Gastrocnemius medialis (tissue), 4 donors: ENCODE measurements at regions not wholly inside any gene's neighbourhood (a gene's known extent, or its start where the extent isn't known, plus 50 kb on each side); places are given as distances from the start of the nearest gene placed in this dataset.
A peak's percentile ranks its signal among the peaks of the same experiment; 100 is the strongest.

Experiments
- ATAC-seq, 2 donors: fragments of 150-250 bp; one replicate each; pipeline ENCODE4 v1.9.1; 2016
- DNase-seq, 2 donors: peaks; one replicate each; pipeline ENCODE4 v3.0.0-alpha.2; 2019
- H3K27ac ChIP-seq, 4 donors: fragments of 200-600 bp; sonication (generic); 1 replicate in 1 of 4; 2 replicates in 3 of 4; pipeline ENCODE4 v1.5.1; 2016 to 2018; ENCODE audit warnings: mild to moderate bottlenecking in 2 of 4, moderate library complexity in 1 of 4
- H3K27me3 ChIP-seq, 3 donors: fragments of 200-600 bp; sonication (generic) in 2 of 3; 1 replicate in 1 of 3; 2 replicates in 2 of 3; pipeline versions ENCODE4 v1.5.1 to v1.6.0; 2016 to 2019; ENCODE audit warnings: mild to moderate bottlenecking in 1 of 3, moderate library complexity in 1 of 3
- H3K36me3 ChIP-seq, 2 donors: fragments of 200-600 bp; sonication (generic) in 1 of 2; one replicate each; pipeline ENCODE4 v1.5.1; 2017 to 2018
- H3K4me1 ChIP-seq, 2 donors: fragments of 200-600 bp; sonication (generic) in 1 of 2; one replicate each; pipeline ENCODE4 v1.5.1; 2016 to 2017; ENCODE audit warnings: mild to moderate bottlenecking in 2 of 2
- H3K4me3 ChIP-seq, 4 donors: fragments of 200-600 bp; sonication (generic) in 3 of 4; 1 replicate in 1 of 4; 2 replicates in 3 of 4; pipeline ENCODE4 v1.5.1; 2016 to 2019; ENCODE audit warnings: mild to moderate bottlenecking in 2 of 4
- H3K9me3 ChIP-seq, 3 donors: fragments of 200-600 bp; sonication (generic) in 2 of 3; 1 replicate in 1 of 3; 2 replicates in 2 of 3; pipeline ENCODE4 v1.5.1; 2016 to 2019
- POLR2A ChIP-seq, 2 donors: fragments of 450-650 bp; IDR thresholded peaks; one replicate each; pipeline ENCODE4 v1.6.1; 2017; ENCODE audit warnings: antibody characterized with exemption in 2 of 2, mild to moderate bottlenecking in 2 of 2, moderate library complexity in 2 of 2
- in situ Hi-C, 4 donors: fragments of 200-750 bp; cut with MboI; loops; one replicate each; pipeline versions ENCODE4 v1.15.0 to v1.8.0; 2017; ENCODE audit warnings: low sequenced_read_pairs in 4 of 4
- intact Hi-C: fragments of 100-400 bp; cut with DNase I; formaldehyde crosslinking; loops from one replicate; pipeline ENCODE4 v1.15.1; 2023; ENCODE audit warnings: low total_unique reads
- TF ChIP-seq, protein P1 (sequence below), 5 experiments: fragments of 450-650 bp in 3 of 5; fragments of 200-600 bp in 2 of 5; sonication (generic) in 2 of 5; IDR thresholded peaks in 4 of 5; conservative IDR thresholded peaks in 1 of 5; 1 replicate in 4 of 5; 2 replicates in 1 of 5; pipeline ENCODE4 v1.5.1; 2016 to 2019; ENCODE audit warnings: antibody characterized with exemption in 5 of 5, mild to moderate bottlenecking in 3 of 5, moderate library complexity in 3 of 5

DNA sequence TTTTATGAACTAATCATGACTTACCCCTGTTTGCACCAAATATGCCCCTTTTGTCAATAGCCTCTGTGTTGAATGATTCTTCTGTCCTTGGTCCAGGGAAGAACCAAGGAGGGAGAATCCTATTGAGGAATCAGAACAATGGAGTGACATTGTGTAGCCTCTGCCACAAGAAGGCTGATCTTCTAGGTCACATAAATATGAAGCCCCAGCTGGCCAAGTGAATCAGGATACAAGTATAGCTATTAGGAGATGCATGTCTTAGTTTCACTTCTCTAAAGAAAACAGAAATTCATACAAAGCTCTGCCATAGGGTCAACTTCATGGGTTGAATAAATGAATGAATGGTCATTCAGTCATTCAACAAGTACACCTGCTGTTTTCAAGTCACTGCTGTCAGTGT is 118.2 kb upstream of the BLID start:
- peak overlapping the region in 3 of 4 donors; percentile 77 to 86 (median 79) for H3K27ac ChIP-seq
- in situ Hi-C loops, result no loop called here

DNA sequence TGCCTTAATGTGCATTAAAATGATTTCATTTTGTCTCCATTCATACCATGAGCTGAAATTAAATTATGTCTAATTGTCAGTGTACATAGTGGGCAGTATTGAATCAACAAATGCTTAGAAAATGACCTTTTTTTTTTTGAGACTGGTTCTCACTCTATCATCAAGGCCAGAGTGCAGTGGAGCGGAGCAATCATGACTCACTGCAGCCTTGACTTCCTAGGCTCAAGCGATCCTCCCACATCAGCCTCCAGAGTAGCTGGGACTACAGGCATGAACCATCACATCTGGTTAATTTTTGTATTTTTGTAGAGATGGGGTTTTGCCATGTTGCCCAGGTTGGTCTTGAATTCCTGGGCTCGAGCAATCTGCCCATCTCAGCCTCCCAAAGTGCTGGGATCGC is 117.0 kb upstream of the BLID start:
- no peak overlapping the region for H3K4me3 ChIP-seq
- DNase-seq (no peak), ATAC-seq (no peak)
- no peak overlapping the region for H3K27ac ChIP-seq
- H3K4me1 ChIP-seq, result peaks cover 27 to 36% of the 10 kb centered on the region in 2 donors
- TF ChIP-seq, protein P1, sequence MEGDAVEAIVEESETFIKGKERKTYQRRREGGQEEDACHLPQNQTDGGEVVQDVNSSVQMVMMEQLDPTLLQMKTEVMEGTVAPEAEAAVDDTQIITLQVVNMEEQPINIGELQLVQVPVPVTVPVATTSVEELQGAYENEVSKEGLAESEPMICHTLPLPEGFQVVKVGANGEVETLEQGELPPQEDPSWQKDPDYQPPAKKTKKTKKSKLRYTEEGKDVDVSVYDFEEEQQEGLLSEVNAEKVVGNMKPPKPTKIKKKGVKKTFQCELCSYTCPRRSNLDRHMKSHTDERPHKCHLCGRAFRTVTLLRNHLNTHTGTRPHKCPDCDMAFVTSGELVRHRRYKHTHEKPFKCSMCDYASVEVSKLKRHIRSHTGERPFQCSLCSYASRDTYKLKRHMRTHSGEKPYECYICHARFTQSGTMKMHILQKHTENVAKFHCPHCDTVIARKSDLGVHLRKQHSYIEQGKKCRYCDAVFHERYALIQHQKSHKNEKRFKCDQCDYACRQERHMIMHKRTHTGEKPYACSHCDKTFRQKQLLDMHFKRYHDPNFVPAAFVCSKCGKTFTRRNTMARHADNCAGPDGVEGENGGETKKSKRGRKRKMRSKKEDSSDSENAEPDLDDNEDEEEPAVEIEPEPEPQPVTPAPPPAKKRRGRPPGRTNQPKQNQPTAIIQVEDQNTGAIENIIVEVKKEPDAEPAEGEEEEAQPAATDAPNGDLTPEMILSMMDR (IDR thresholded peaks at IDR 0.05 in 4 of 5, conservative IDR thresholded peaks at IDR 0.05 in 1 of 5), result no peak
- TF ChIP-seq POLR2A (IDR thresholded peaks at IDR 0.05), result no peak
- H3K9me3 ChIP-seq, result no peaks in the 10 kb centered on the region
- H3K27me3 ChIP-seq, result no peaks in the 10 kb centered on the region
- intact Hi-C loops (no loop called here), in situ Hi-C loops (no loop called here)
- H3K36me3 ChIP-seq, result no peaks in the 10 kb centered on the region

More for the DNA sequence above, 118.2 kb upstream of the BLID start:
- intact Hi-C loops, result loop anchor here (2.0 kb wide), 1 partner anchor 19 kb away; no protein-coding TSS in a partner anchor
- TF ChIP-seq POLR2A (IDR thresholded peaks at IDR 0.05), result no peak
- TF ChIP-seq, protein P1 (IDR thresholded peaks at IDR 0.05 in 4 of 5, conservative IDR thresholded peaks at IDR 0.05 in 1 of 5), result no peak
- ATAC-seq, result no peak
- H3K4me1 ChIP-seq, result peaks cover 23 to 28% of the 10 kb centered on the region in 2 donors
- H3K27me3 ChIP-seq, result no peaks in the 10 kb centered on the region
- DNase-seq, result no peak
- H3K4me3 ChIP-seq, result no peak overlapping the region
- no peaks in the 10 kb centered on the region for H3K36me3 ChIP-seq
- no peaks in the 10 kb centered on the region for H3K9me3 ChIP-seq

DNA sequence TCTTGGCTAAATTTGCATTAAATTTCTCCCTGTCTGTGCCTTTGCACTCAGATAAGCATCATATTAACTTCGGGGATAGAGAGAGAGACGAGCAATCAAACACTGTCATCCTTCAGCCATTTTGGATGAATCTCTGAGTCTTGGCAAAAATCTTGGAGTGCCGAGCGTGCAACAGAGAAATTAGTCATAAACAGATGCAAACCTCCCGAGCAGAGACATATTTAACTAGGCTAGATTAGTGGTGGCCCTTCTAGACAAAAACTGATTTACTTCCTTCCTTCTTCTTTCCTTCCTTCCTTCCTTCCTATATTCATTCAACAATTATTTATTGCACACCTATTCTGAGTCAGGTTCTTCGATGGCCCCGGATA is 114.4 kb upstream of the BLID start:
- Histone ChIP-seq H3K9me3 (no peaks in the 10 kb centered on the region), H3K27me3 (no peaks in the 10 kb centered on the region), H3K27ac (no peak overlapping the region), H3K4me1 (peaks cover 23 to 30% of the 10 kb centered on the region in 2 donors), H3K4me3 (no peak overlapping the region), H3K36me3 (no peaks in the 10 kb centered on the region)
- ATAC-seq, result no peak
- no peak for TF ChIP-seq POLR2A (IDR thresholded peaks at IDR 0.05)
- TF ChIP-seq, protein P1 (IDR thresholded peaks at IDR 0.05 in 4 of 5, conservative IDR thresholded peaks at IDR 0.05 in 1 of 5), result no peak
- no peak for DNase-seq
- in situ Hi-C loops (no loop called here), intact Hi-C loops (no loop called here)

DNA sequence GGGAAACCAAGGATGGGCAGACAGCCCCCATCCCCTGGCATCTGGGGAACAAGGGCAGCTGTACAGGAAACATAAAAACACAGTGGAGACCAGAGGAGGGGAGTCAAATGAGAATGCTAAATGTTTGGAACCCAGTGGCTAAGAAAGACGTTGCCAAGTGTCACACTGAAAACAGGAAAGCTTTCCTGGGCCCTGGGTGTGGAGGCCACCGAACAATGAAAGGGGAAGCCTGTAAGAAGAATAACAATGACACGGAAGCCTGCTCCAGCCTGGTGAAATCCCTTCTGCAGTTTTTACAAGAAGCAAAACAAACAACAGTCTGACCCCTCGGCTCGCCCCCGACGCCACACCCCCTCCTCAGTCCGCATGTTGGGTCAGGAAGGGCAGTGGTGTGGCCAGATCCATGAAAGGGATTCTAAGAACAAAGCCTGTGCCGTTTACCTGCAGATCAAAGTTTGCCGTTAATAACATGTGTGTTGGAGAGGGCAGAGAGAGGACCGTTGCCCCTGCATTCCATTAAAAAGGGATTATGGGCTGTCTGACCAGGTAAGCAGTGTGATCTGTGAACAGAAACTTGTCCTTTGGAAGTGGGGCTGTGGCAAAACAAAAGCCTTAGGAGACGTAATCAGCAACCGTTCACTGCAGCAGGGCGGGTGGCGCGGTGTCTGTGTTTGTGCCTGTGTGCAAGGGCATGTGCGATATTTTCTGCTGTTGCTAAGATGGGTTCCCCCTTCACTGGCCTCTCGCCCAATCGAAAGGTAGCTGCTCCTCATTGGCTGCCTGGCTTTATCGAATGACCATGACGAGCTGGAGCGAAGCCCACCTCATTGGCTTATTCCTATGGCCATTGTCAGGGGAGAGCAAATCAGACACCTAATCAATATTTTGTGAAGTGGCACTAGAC is 113.7 kb upstream of the BLID start:
- in situ Hi-C loops, result no loop called here
- peak overlapping the region in 2 of 4 donors; percentile 10 to 39 for H3K4me3 ChIP-seq

More for the DNA sequence above, 113.7 kb upstream of the BLID start:
- no peaks in the 10 kb centered on the region for H3K36me3 ChIP-seq
- intact Hi-C loops, result no loop called here
- TF ChIP-seq POLR2A (IDR thresholded peaks at IDR 0.05), result no peak
- TF ChIP-seq, protein P1 (IDR thresholded peaks at IDR 0.05 in 4 of 5, conservative IDR thresholded peaks at IDR 0.05 in 1 of 5), result no peak
- peak overlapping the region in 3 of 4 donors; percentile 23 to 51 (median 48) for H3K27ac ChIP-seq
- peak in 1 of 2 donors; percentile 8 for ATAC-seq
- DNase-seq, result no peak
- peaks cover 17 to 24% of the 10 kb centered on the region in 2 donors for H3K4me1 ChIP-seq
- no peaks in the 10 kb centered on the region for H3K27me3 ChIP-seq
- H3K9me3 ChIP-seq, result no peaks in the 10 kb centered on the region
